Panc1 (cell line): ENCODE measurements at regions not wholly inside any gene's neighbourhood (a gene's known extent, or its start where the extent isn't known, plus 50 kb on each side); places are given as distances from the start of the nearest gene placed in this dataset.

Experiments used
- ATAC-seq: fragments of 200-7000 bp; cut with Tn5 transposase; 2 replicates; pipeline ENCODE4 v1.9.1; 2020; ENCODE audit warnings: mild to moderate bottlenecking, moderate library complexity
- BruUV-seq: library from RNA; stranded (reverse); fragments of 400-500 nt; replicated peaks from 2 replicates; lab custom pipeline; 2021; lab: Mats Ljungman, UMichigan
- CTCF ChIA-PET: fragments of 300-600 bp; sonication (Branson Sonifier 250); formaldehyde crosslinking; loops from one replicate; lab custom pipeline; 2022; ENCODE audit warnings: antibody characterized with exemption; lab: Charles Lee
- POLR2A ChIA-PET: fragments of 300-600 bp; sonication (Branson Sonifier 250); formaldehyde crosslinking; loops from one replicate; lab custom pipeline; 2022; ENCODE audit warnings: antibody characterized with exemption; lab: Charles Lee
- DNase-seq: peaks from one replicate; pipeline ENCODE4 v3.0.0-alpha.2; 2010; ENCODE audit warnings: low read depth, low spot score
- H3K27ac ChIP-seq: 2 replicates; pipeline ENCODE4 v1.5.1; 2011; ENCODE audit warnings: mild to moderate bottlenecking, low read length, inconsistent platforms
- H3K27me3 ChIP-seq: fragments of 200-500 bp; sonication (Bioruptor generic); 2 replicates; pipeline ENCODE4 v1.6.0; 2014; ENCODE audit warnings: low read length, inconsistent platforms; ENCODE audit not compliant: control insufficient read depth, insufficient read depth
- H3K36me3 ChIP-seq: fragments of 200-500 bp; sonication (Bioruptor generic); 2 replicates; pipeline ENCODE4 v1.5.1; 2014; ENCODE audit warnings: inconsistent platforms, mild to moderate bottlenecking, low read length, moderate library complexity; ENCODE audit not compliant: control insufficient read depth, insufficient read depth
- H3K4me1 ChIP-seq: 2 replicates; pipeline ENCODE4 v1.5.1; 2011; ENCODE audit warnings: inconsistent platforms, mild to moderate bottlenecking, low read length, moderate library complexity; ENCODE audit not compliant: control insufficient read depth, insufficient read depth
- H3K4me3 ChIP-seq, 2 experiments: 2 replicates each; pipeline ENCODE4 v1.5.1; 2011 to 2012; ENCODE audit warnings: low read depth in 2 of 2, low read length in 2 of 2, mild to moderate bottlenecking in 2 of 2, inconsistent platforms in 1 of 2, moderate library complexity in 1 of 2
- H3K9me3 ChIP-seq: fragments of 200-500 bp; sonication (Bioruptor generic); 2 replicates; pipeline ENCODE4 v1.5.1; 2014; ENCODE audit warnings: low read depth, mild to moderate bottlenecking, inconsistent platforms, low read length, moderate library complexity; ENCODE audit not compliant: control insufficient read depth, insufficient read depth
- POLR2AphosphoS5 ChIP-seq: IDR thresholded peaks from 2 replicates; pipeline ENCODE4 v1.6.1; 2012; ENCODE audit warnings: mild to moderate bottlenecking, low read depth, low read length, moderate library complexity
- SIN3A ChIP-seq: IDR thresholded peaks from 2 replicates; pipeline ENCODE4 v1.6.1; 2012; ENCODE audit warnings: low read depth, mild to moderate bottlenecking, low read length, moderate library complexity, borderline replicate concordance; ENCODE audit not compliant: insufficient read depth
- TCF7L2 ChIP-seq: IDR thresholded peaks from 2 replicates; pipeline ENCODE4 v1.6.1; 2011; ENCODE audit warnings: mild to moderate bottlenecking, low read depth, low read length, inconsistent platforms
- in situ Hi-C: cut with HindIII; loops from 2 replicates; pipeline ENCODE4 v1.10.0; 2016; ENCODE audit warnings: low sequenced_read_pairs, low pct_unique_long_range_greater_than_20kb
- intact Hi-C: fragments of 100-400 bp; cut with micrococcal nuclease; formaldehyde crosslinking; loops from one replicate; pipeline ENCODE4 v1.10.0; 2022; ENCODE audit not compliant: unreplicated experiment
- TF ChIP-seq, protein P1 (sequence below): fragments of 450-650 bp; IDR thresholded peaks from 2 replicates; pipeline ENCODE4 v1.5.1; 2017; ENCODE audit warnings: mild to moderate bottlenecking
- TF ChIP-seq, protein P2 (sequence below), 2 experiments: IDR thresholded peaks; 2 replicates each; pipeline ENCODE4 v1.6.1; 2011 to 2012; ENCODE audit warnings: low read depth in 2 of 2, control low read depth in 1 of 2, low read length in 1 of 2, mild to moderate bottlenecking in 1 of 2, moderate library complexity in 1 of 2; ENCODE audit not compliant: insufficient read depth in 1 of 2

DNA sequence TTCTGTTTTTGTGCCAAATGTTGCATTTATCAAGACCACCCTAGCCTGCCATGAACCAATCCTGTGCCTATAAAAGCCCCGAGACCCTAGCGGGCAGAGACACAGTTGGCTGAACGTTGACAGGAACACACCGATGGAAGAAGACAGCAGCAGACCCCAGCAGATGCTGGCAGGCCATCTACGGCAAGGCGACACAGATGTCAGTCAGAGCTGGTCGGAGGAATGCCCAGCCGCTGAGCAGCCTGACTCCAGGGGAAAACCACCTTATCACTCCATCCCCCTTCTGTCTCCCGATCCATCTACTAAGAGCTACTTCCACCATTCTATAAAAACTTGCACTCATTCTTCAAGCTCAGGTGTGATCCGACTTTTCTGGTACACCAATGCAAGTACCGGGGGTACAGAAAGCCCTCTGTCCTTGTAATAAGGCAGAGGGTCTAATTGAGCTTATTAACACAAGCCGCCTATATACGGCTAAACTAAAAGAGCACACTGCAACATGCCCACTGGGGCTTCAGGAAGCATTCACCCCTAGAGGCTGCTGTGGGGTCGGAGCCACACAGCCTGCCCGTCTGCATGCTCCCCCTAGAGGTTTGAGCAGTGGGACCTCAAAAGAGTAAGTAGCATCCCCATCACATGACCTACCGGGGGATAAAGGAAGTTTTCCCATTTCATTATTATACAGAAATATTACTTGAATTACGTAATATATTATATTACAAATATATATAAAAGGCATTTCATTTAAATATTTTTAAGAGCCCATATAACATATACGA lies 1156.3 kb upstream of the B3GALT2 start:
- Histone ChIP-seq H3K36me3 (no peaks in the 10 kb centered on the region), H3K4me1 (no peaks in the 10 kb centered on the region), H3K27ac (no peak overlapping the region), H3K4me3 (no peak overlapping the region), H3K9me3 (no peaks in the 10 kb centered on the region), H3K27me3 (no peaks in the 10 kb centered on the region)
- intact Hi-C loops = no loop called here
- TF ChIP-seq POLR2AphosphoS5 (no peak), SIN3A (no peak), TCF7L2 (no peak)
- TF ChIP-seq, protein P1, sequence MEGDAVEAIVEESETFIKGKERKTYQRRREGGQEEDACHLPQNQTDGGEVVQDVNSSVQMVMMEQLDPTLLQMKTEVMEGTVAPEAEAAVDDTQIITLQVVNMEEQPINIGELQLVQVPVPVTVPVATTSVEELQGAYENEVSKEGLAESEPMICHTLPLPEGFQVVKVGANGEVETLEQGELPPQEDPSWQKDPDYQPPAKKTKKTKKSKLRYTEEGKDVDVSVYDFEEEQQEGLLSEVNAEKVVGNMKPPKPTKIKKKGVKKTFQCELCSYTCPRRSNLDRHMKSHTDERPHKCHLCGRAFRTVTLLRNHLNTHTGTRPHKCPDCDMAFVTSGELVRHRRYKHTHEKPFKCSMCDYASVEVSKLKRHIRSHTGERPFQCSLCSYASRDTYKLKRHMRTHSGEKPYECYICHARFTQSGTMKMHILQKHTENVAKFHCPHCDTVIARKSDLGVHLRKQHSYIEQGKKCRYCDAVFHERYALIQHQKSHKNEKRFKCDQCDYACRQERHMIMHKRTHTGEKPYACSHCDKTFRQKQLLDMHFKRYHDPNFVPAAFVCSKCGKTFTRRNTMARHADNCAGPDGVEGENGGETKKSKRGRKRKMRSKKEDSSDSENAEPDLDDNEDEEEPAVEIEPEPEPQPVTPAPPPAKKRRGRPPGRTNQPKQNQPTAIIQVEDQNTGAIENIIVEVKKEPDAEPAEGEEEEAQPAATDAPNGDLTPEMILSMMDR = no peak
- TF ChIP-seq, protein P2, sequence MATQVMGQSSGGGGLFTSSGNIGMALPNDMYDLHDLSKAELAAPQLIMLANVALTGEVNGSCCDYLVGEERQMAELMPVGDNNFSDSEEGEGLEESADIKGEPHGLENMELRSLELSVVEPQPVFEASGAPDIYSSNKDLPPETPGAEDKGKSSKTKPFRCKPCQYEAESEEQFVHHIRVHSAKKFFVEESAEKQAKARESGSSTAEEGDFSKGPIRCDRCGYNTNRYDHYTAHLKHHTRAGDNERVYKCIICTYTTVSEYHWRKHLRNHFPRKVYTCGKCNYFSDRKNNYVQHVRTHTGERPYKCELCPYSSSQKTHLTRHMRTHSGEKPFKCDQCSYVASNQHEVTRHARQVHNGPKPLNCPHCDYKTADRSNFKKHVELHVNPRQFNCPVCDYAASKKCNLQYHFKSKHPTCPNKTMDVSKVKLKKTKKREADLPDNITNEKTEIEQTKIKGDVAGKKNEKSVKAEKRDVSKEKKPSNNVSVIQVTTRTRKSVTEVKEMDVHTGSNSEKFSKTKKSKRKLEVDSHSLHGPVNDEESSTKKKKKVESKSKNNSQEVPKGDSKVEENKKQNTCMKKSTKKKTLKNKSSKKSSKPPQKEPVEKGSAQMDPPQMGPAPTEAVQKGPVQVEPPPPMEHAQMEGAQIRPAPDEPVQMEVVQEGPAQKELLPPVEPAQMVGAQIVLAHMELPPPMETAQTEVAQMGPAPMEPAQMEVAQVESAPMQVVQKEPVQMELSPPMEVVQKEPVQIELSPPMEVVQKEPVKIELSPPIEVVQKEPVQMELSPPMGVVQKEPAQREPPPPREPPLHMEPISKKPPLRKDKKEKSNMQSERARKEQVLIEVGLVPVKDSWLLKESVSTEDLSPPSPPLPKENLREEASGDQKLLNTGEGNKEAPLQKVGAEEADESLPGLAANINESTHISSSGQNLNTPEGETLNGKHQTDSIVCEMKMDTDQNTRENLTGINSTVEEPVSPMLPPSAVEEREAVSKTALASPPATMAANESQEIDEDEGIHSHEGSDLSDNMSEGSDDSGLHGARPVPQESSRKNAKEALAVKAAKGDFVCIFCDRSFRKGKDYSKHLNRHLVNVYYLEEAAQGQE (IDR thresholded peaks at IDR 0.05; ENCODE audit: insufficient read depth in 1 of 2, low read depth in 2 of 2, low read length in 1 of 2) = no peak
- no peak for DNase-seq
- ChIA-PET POLR2A (interaction anchor here (0.5 kb wide), 1 partner anchor 74 kb away, joined by 9 read pairs; no protein-coding TSS in a partner anchor), CTCF (no interaction called here)
- ATAC-seq = no peak
- in situ Hi-C loops = no loop called here
- no TSS peak for BruUV-seq

- Histone ChIP-seq H3K27me3 (no peaks in the 10 kb centered on the region), H3K4me3 (no peak overlapping the region), H3K4me1 (no peaks in the 10 kb centered on the region), H3K27ac (no peak overlapping the region), H3K9me3 (no peaks in the 10 kb centered on the region), H3K36me3 (no peaks in the 10 kb centered on the region)
- no TSS peak for BruUV-seq
- DNase-seq (no peak), ATAC-seq (no peak)
- POLR2A ChIA-PET = no interaction called here
- intact Hi-C loops (no loop called here), in situ Hi-C loops (no loop called here)
- TF ChIP-seq TCF7L2 = no peak
- TF ChIP-seq, protein P1 = no peak
- CTCF ChIA-PET = no interaction called here
Measured at GRCh38 chr1:194341587-194341986, 1155.2 kb upstream of the B3GALT2 start.
